ENCODE measurements at regions not wholly inside any gene's neighbourhood (a gene's known extent, or its start where the extent isn't known, plus 50 kb on each side); places are given as distances from the start of the nearest gene placed in this dataset.

GRCh38 chr5:117662361-117662760, 1087.7 kb upstream of the SEMA6A start:
- intact Hi-C loops (cut with micrococcal nuclease): no loop called here
- Histone ChIP-seq H3K9me3 (replicated peaks; ENCODE audit: control insufficient read depth, insufficient read depth, low read length) (no peaks in the 10 kb centered on the region), H3K36me3 (ENCODE audit: control insufficient read depth in 2 of 2, extremely low read depth in 1 of 2, insufficient read depth in 2 of 2, low read length in 2 of 2) (no peaks in the 10 kb centered on the region), H3K27me3 (ENCODE audit: control insufficient read depth in 2 of 2, insufficient read depth in 2 of 2, low read length in 2 of 2) (no peaks in the 10 kb centered on the region), H3K79me2 (ENCODE audit: control insufficient read depth, insufficient read depth, low read length) (no peaks in the 10 kb centered on the region), H3K9ac (replicated peaks; ENCODE audit: extremely low read depth, insufficient read depth, low read length) (no peak overlapping the region), H3K9me1 (replicated peaks; ENCODE audit: control insufficient read depth, extremely low read depth, insufficient read depth, low read length) (no peaks in the 10 kb centered on the region), H2AFZ (ENCODE audit: low read depth, low read length) (no peak overlapping the region), H3K4me1 (ENCODE audit: control insufficient read depth, extremely low read depth, insufficient read depth, low read length) (no peaks in the 10 kb centered on the region), H3K27ac (ENCODE audit: insufficient read depth, low read depth, low read length) (no peak overlapping the region), H3K4me2 (ENCODE audit: insufficient read depth, low read length) (no peak overlapping the region), H4K20me1 (replicated peaks; ENCODE audit: control insufficient read depth, extremely low read depth, insufficient read depth, low read length) (no peaks in the 10 kb centered on the region), H3K4me3 (replicated peaks in 1 of 3; ENCODE audit: insufficient read depth in 1 of 3, low read depth in 1 of 3, low read length in 3 of 3) (no peak overlapping the region)
- CTCF ChIA-PET: no interaction called here
- POLR2A ChIA-PET: no interaction called here
- BruUV-seq (replicated peaks): no TSS peak
- DNase-seq (ENCODE audit: low read depth, low spot score) (no peak), FAIRE-seq (no peak)
- dilution Hi-C loops (cut with MboI; ENCODE audit: extremely low pct_ligation_motif_present, low sequenced_read_pairs): no loop called here
- TF ChIP-seq EZH2 (IDR thresholded peaks at IDR 0.05; ENCODE audit: borderline replicate concordance, low read depth, low read length, severe bottlenecking): no peak
- TF ChIP-seq MYC (IDR thresholded peaks at IDR 0.05; ENCODE audit: low read depth, low read length): no peak
- no peak for TF ChIP-seq CTCF (IDR thresholded peaks at IDR 0.05; ENCODE audit: extremely low read depth in 1 of 2, insufficient read depth in 1 of 2, low read depth in 1 of 2, low read length in 2 of 2)
- TF ChIP-seq GATA2 (IDR thresholded peaks at IDR 0.05; ENCODE audit: insufficient read depth, insufficient read length, low read depth, low read length): no peak
- TF ChIP-seq MAX (IDR thresholded peaks at IDR 0.05; ENCODE audit: insufficient read depth, insufficient read length): no peak
- no peak for TF ChIP-seq POLR2A (IDR thresholded peaks at IDR 0.05; ENCODE audit: low read depth, low read length)
- TF ChIP-seq JUN (IDR thresholded peaks at IDR 0.05; ENCODE audit: borderline replicate concordance, insufficient read depth, insufficient read length, low read depth): no peak
- no peak for TF ChIP-seq POLR2AphosphoS5 (IDR thresholded peaks at IDR 0.05; ENCODE audit: insufficient read depth, low read depth, low read length)
- no peak for TF ChIP-seq FOS (IDR thresholded peaks at IDR 0.05; ENCODE audit: borderline replicate concordance, insufficient read depth, low read length)
